ENCODE measurements at regions not wholly inside any gene's neighbourhood (a gene's known extent, or its start where the extent isn't known, plus 50 kb on each side); places are given as distances from the start of the nearest gene placed in this dataset.

GRCh38 chr4:22245294-22245693 is 270.6 kb downstream of the ADGRA3 start:
- H3K4me3 ChIP-seq = no peak overlapping the region
- ATAC-seq (no peak), DNase-seq (no peak)
- H3K36me3 ChIP-seq = no peaks in the 10 kb centered on the region
- no peak overlapping the region for H3K27ac ChIP-seq
- intact Hi-C loops (cut with DNase I) = no loop called here
- no peaks in the 10 kb centered on the region for H3K27me3 ChIP-seq
- H3K4me1 ChIP-seq = no peaks in the 10 kb centered on the region
- no peak for TF ChIP-seq CTCF (IDR thresholded peaks at IDR 0.05)
- H3K9me3 ChIP-seq = no peaks in the 10 kb centered on the region

GRCh38 chr4:22241415-22241814 is 274.5 kb downstream of the ADGRA3 start:
- DNase-seq (no peak), ATAC-seq (no peak)
- H3K36me3 ChIP-seq = no peaks in the 10 kb centered on the region
- H3K27ac ChIP-seq = no peak overlapping the region
- no peaks in the 10 kb centered on the region for H3K9me3 ChIP-seq
- intact Hi-C loops (cut with DNase I) = no loop called here
- peaks cover 0 to 3% of the 10 kb centered on the region in 2 donors for H3K27me3 ChIP-seq
- TF ChIP-seq CTCF (IDR thresholded peaks at IDR 0.05) = no peak
- no peak overlapping the region for H3K4me3 ChIP-seq
- no peaks in the 10 kb centered on the region for H3K4me1 ChIP-seq

- Histone ChIP-seq H3K27me3 (peaks cover 0 to 3% of the 10 kb centered on the region in 2 donors), H3K9me3 (no peaks in the 10 kb centered on the region), H3K4me3 (no peak overlapping the region), H3K36me3 (no peaks in the 10 kb centered on the region), H3K4me1 (no peaks in the 10 kb centered on the region), H3K27ac (no peak overlapping the region)
- ATAC-seq = no peak
- DNase-seq = no peak
- no peak for TF ChIP-seq CTCF (IDR thresholded peaks at IDR 0.05)
- intact Hi-C loops (cut with DNase I) = no loop called here
Measured at GRCh38 chr4:22240814-22241213, 275.1 kb downstream of the ADGRA3 start.

- Histone ChIP-seq H3K4me1 (no peaks in the 10 kb centered on the region), H3K27ac (no peak overlapping the region), H3K9me3 (no peaks in the 10 kb centered on the region), H3K36me3 (no peaks in the 10 kb centered on the region), H3K4me3 (no peak overlapping the region), H3K27me3 (peaks cover 0 to 3% of the 10 kb centered on the region in 2 donors)
- intact Hi-C loops (cut with DNase I) = no loop called here
- no peak for TF ChIP-seq CTCF (IDR thresholded peaks at IDR 0.05)
- peak in 1 of 4 donors; percentile 17 for DNase-seq
- no peak for ATAC-seq
Measured at GRCh38 chr4:22238742-22239141, 277.1 kb downstream of the ADGRA3 start.

GRCh38 chr4:22237846-22238494 is 277.9 kb downstream of the ADGRA3 start:
- TF ChIP-seq CTCF (IDR thresholded peaks at IDR 0.05) = no peak
- H3K36me3 ChIP-seq = no peaks in the 10 kb centered on the region
- intact Hi-C loops (cut with DNase I) = no loop called here
- H3K9me3 ChIP-seq = no peaks in the 10 kb centered on the region
- H3K4me3 ChIP-seq = no peak overlapping the region
- no peaks in the 10 kb centered on the region for H3K4me1 ChIP-seq
- no peak overlapping the region for H3K27ac ChIP-seq
- ATAC-seq = no peak
- DNase-seq = no peak
- H3K27me3 ChIP-seq = peaks cover 0 to 3% of the 10 kb centered on the region in 2 donors
